C4-2B (cell line): ENCODE measurements at regions not wholly inside any gene's neighbourhood (a gene's known extent, or its start where the extent isn't known, plus 50 kb on each side); places are given as distances from the start of the nearest gene placed in this dataset.
A peak's percentile ranks its signal among the peaks of the same experiment; 100 is the strongest.
"Not testable (repeated sequence)": the region's sequence is repeated elsewhere in the genome, so short reads cannot be mapped to it uniquely, and the experiment has no call there.

Experiments
- H3K27ac ChIP-seq: fragments of 450-650 bp; 2 replicates; pipeline ENCODE4 v1.5.1; 2017
- ZFX ChIP-seq: fragments of 450-650 bp; IDR thresholded peaks from 2 replicates; pipeline ENCODE4 v1.6.1; 2017
- TF ChIP-seq, protein P1 (sequence below): fragments of 450-650 bp; conservative IDR thresholded peaks from 2 replicates; pipeline ENCODE4 v1.5.1; 2017; ENCODE audit warnings: mild to moderate bottlenecking

DNA sequence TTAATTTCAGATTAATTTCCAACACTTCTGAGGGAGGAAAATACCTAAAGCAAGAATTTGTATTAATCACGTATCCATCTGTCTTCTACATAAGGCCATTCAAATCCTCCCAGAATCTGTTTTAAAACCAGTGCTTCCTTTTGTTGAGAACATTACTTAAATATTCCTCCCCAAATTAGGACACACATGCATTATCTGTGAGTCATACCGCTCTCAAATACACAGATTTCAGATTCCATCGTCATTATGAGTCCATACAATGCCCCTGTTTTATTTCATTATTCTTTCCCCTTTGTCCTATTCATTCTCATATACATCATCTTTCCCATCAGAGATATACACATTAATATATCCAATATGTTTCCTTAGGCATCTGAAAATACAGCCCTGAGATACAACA is 57.3 kb upstream of the PRSS12 start:
- TF ChIP-seq, protein P1, sequence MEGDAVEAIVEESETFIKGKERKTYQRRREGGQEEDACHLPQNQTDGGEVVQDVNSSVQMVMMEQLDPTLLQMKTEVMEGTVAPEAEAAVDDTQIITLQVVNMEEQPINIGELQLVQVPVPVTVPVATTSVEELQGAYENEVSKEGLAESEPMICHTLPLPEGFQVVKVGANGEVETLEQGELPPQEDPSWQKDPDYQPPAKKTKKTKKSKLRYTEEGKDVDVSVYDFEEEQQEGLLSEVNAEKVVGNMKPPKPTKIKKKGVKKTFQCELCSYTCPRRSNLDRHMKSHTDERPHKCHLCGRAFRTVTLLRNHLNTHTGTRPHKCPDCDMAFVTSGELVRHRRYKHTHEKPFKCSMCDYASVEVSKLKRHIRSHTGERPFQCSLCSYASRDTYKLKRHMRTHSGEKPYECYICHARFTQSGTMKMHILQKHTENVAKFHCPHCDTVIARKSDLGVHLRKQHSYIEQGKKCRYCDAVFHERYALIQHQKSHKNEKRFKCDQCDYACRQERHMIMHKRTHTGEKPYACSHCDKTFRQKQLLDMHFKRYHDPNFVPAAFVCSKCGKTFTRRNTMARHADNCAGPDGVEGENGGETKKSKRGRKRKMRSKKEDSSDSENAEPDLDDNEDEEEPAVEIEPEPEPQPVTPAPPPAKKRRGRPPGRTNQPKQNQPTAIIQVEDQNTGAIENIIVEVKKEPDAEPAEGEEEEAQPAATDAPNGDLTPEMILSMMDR: no peak
- no peak for TF ChIP-seq ZFX
- no peak overlapping the region for H3K27ac ChIP-seq

DNA sequence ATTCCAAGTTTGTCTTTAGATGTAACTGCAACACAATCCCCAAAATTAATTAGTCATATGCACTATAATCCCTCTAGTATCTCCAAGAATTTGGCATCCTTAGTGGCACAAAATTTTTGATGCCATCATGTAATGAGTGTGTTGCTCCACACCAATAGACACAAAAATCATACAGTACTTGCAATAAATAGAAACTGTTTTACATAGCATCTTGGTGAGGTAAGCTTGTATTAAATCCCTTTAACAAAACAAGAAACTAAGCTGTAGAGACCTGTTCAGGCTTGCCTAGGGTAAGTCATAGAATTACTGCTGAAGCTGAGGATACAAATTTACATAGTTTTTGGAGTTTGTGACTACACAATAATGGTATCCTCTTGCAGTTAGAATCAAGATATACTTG is 64.5 kb upstream of the PRSS12 start:
- TF ChIP-seq, protein P1: no peak
- TF ChIP-seq ZFX: no peak
- no peak overlapping the region for H3K27ac ChIP-seq

DNA sequence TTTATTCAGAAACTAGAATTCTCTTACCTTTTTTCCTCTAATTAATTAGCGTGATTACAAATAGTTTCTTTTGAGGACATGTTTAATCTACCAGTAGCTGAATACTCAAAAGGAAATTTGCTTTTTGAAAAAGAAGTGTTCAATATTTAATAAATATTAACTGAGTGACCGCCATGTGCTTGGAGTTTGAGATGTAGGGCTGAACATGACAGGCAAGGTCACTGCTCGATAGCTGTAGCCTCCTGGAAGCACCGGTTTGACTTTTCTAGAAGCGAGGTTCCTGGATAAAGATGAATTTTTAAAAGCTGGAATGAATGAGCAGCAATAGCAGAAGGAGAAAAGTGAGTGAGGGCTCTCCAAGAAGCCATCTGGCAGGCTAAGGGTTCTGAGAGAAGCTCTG is 65.0 kb upstream of the PRSS12 start:
- not testable (repeated sequence) for H3K27ac ChIP-seq

- H3K27ac ChIP-seq: not testable (repeated sequence)
These were observed 65.6 kb upstream of the PRSS12 start for GRCh38 chr4:118418396-118418795.

- H3K27ac ChIP-seq: not testable (repeated sequence)
These were observed 66.8 kb upstream of the PRSS12 start for GRCh38 chr4:118419626-118420025.

DNA sequence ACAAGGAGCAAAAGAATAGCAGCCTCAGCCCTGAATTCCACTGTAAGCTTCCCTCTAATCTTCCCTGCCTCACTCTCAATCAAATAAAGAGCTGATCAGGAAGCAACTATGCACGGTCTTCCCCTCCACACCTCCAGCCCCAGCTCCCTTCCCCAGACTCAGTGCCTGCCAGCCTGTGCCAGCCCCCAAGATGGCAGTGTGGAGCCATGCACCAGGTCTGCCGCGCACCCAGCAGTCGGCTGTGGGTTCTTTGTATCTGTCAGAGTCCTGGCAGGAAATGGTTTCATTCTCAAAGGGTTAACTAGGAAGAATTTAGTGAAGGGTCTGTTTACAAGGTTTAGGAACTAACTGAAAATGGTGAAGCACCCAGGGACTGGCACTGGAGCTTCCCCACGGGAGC is 71.3 kb upstream of the PRSS12 start:
- TF ChIP-seq, protein P1: peak; percentile 66
- not testable (repeated sequence) for H3K27ac ChIP-seq

DNA sequence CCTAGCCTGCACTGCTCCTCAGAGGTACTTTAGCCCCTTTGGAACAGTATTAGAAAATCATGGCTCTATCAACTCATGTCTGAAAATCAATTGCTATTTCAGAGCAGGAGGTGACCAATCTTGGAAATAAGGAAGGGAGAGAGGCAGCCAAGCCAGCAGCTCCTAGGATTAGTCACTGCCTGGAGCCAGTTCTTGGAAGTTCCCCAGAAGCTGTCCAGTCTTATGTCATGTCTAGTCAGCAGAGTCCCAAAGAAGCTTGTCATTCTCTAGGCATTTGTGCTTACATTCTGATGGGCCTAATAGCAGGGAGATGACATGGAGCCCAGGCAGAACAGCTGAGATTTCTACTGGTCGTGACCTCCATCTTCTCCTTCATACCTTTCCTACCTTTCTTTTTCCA is 76.1 kb upstream of the PRSS12 start:
- not testable (repeated sequence) for H3K27ac ChIP-seq

DNA sequence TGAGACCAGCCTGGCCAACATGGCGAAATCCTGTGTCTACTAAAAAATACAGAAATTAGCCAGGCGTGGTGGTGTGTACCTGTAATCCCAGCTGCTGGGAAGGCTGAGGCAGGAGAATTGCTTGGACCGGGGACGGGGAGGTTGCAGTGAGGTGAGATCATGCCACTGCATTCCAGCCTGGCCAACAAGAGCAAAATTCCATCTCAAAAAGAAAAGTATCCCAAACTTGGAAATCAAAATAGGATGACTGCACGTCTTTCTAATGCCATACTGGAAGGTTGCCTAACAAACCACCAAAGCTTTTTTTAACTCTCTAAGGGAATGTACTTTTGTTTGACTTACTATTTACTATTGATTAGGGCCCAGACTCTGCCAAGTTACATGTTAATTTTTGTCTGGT is 79.6 kb upstream of the PRSS12 start:
- H3K27ac ChIP-seq: not testable (repeated sequence)

DNA sequence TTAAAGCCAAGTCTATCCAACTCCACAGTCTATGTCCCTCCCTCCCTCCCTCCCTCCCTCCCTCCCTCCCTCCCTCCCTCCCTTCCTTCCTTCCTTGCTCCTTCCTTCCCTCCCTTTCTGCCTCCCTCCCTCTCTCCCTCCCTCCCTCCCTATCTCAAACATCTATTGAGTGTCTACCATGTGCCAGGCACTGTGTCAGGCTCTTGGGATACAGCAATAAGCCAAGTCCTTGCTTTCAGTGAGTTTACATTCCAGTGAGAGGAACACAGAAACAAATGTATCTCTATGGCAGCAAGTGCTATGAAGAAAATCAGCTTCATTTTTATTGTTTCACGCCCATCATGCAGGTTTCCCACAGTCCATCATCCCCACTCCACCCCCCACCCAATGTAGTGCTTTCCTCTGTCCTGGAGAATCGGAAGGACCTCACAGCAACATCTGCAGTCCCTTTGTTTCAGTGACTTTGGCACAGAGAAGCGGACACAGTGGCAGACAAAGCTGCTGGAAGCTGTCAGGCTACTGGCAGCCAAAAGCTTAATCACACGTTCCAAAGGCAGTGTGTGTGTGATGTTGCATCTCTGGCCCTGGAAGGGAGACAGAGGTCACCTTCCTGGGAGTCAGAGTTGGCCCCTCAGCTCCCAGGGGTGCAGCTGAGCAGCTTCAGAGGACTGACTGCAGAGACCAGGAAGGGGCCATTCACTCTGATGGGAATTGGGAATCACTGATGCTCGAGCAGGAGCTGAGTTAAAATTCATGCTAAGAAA is 81.0 kb upstream of the PRSS12 start:
- not testable (repeated sequence) for H3K27ac ChIP-seq

- not testable (repeated sequence) for H3K27ac ChIP-seq
These were observed 82.6 kb upstream of the PRSS12 start for GRCh38 chr4:118435415-118435814.

DNA sequence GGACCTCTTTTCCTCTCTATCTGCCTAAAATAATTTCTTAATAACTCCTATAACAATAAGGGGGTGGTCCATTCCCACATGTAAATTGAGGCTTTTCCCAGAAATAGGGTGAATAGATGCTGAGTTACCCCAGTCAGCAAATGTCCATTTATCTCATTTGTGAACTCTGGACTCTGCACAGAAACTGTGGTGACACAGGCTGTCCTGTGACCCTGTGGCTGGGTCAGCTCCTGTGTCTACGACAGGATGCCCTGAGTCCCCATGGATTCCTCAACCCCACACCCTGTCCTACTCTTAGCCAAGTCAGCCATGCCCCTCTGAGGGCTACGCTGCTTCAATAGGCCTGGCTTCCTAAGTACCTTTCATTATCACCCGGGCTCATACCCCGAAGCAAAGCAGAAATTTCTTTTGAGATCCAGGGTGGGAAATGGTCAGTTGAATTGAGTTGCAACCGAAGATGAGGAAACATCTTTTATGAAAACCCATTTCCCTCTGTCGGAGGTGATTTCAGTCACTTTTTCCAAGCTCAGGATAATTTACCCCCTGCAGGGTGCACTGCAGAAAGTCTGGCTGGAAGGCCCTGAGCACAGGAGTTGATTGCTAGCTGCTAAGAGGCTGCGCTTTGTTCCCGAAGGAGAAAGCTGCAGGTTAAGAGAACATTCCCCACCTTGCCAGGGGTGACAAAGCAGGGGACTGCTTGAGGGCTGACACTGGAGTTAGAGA is 89.5 kb upstream of the PRSS12 start:
- H3K27ac ChIP-seq: not testable (repeated sequence)

DNA sequence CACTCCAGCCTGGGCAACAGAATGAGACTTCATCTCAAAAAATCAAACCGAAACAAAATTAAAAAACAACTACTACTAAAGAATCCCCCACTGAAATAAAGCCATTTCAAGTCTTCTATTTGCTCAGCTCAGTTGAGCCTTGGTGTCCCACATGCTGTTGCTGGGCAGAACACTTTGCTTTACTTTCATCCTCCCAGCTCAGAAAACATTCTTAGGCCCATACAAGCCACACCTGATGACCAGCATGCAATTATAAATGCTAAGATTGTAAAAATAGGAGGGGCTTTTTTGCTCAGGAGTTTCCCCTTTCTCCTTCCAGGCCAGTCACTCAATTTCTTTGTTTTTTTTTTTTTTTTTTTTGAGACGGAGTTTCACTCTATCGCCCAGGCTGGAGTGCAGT is 94.6 kb upstream of the PRSS12 start:
- H3K27ac ChIP-seq: not testable (repeated sequence)

DNA sequence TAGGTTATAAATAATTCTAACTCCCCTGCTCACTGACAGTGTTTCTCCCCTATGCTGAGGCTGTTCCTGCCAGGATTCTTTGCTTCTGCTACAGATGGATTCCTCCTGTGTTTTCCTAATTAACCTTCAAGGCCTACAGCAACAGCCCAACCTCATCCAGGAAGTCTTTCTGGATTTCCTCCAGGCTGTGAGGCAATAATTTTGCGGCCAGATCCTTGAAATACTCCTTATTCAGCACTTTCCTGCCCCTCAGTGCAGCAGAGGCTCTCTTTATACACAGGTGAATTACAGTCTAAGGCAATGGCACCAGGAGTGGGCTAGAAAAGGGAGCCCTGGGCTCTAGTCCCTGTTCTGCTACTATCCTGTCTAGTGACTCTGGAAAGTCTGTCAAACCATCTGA is 102.1 kb upstream of the PRSS12 start:
- H3K27ac ChIP-seq: not testable (repeated sequence)

DNA sequence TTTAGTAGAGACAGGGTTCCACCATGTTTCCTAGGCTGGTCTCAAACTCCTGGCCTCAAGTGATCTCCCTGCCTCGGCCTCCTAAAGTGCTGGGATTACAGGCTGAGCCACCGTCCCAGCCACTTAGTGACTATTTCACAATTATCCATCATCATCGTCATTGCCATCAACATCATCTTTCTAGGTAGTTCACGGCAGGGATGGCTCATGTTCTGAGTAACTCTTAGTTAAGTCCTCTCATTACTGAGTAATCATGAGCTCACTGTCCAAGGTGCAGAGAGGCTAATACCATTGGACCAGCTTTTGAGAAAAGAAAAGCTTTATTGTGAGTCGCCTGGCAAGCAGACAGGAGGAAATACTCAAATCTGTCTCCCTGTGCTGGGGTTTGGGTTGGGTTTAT is 108.6 kb upstream of the PRSS12 start:
- H3K27ac ChIP-seq: not testable (repeated sequence)

DNA sequence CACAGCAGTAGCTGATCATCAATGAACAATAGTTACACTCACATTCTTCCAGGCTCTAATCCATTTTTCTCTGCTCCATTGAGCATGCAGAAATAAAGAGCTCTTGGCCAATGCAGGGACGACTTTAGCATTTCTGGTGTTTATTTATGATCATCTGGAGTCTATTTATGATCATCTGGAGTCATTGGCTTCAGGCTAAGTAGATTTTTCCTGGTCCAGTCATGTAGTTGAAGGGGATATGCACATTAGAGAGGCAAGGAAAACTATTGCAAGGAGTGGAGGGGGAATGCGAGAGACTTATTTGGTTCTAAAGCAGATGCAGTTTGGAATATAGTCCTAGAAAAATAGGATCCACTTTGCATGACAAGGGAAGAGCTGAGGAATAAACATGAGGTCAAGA is 113.0 kb upstream of the PRSS12 start:
- H3K27ac ChIP-seq: not testable (repeated sequence)

DNA sequence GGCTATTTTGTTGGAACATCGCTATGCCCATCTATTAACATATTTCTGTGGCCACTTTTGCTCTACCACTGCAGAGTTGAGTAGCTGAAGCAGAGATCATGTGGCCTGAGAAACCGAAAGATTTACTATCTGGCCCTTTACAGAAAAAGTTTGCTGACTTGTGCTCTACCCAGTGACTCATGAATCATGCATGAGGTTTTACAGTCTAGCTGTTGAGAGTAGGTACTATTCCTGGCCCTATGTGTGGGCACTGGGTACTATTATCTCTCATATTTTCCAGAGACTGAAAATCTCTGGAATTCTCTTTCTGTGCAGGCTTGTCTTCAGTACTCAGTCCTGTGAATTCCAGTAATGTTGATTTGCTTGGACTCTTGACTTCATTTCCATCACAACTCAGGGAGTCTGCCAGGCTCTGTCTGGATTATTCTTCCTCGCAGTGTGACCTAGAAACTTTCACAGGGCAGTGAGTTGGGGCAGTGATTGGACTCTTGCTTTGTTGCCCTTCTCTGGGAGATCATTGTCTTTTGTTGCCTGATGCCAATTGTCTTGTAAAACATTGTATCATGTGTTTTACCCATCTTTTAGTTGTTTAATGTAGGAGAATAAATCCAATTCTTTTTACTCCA is 121.3 kb upstream of the PRSS12 start:
- not testable (repeated sequence) for H3K27ac ChIP-seq

DNA sequence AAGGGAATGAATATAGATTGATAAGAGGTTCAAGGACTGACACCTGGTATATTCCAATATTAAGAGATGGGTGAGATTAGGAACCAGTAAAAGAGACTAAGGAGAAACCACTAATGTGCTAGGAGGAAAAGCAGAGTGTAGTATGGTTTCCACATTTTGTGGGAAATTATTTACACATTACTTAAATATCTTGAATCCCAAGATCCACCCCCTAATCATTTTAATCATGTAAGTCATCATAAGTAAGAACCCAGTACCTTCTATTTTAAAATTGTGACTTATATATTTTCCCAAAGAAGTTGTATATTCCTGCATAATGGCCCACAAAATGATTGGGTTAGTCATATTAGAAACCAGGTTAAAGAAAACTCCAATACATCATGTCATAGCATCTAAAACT is 122.0 kb upstream of the PRSS12 start:
- H3K27ac ChIP-seq: not testable (repeated sequence)

DNA sequence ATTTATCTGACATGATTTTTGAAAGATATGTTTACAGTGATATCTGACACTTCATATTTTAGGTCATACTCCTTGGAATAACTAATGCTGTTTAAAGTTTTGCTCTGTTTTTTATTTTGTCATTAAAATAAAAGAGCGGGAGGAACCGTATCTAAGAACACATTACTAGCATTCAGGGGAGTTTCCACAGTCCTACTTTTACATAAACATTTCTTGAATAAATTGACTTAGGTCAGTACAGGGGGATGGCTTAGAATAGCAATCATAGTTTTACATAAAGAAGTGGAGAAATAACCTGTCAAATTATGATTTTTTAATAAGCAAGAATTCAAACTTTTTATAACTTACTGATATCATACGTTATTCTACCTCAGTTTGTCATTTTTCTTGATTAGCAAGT is 123.1 kb upstream of the PRSS12 start:
- not testable (repeated sequence) for H3K27ac ChIP-seq
